Stomach (tissue), 8 donors: ENCODE measurements at regions not wholly inside any gene's neighbourhood (a gene's known extent, or its start where the extent isn't known, plus 50 kb on each side); places are given as distances from the start of the nearest gene placed in this dataset.

Experiments
- DNase-seq, 2 donors: peaks; one replicate each; pipeline versions ENCODE4 v3.0.0 to v3.0.0-alpha.2; 2013 to 2019
- H3K27ac ChIP-seq, 5 donors: fragments of 200-600 bp in 4 of 5; sonication (generic) in 4 of 5; one replicate each; pipeline ENCODE4 v1.5.1; 2013 to 2019; ENCODE audit warnings: mild to moderate bottlenecking in 1 of 5, moderate library complexity in 1 of 5
- H3K27me3 ChIP-seq, 3 donors: fragments of 200-600 bp; sonication (generic); one replicate each; pipeline ENCODE4 v1.5.1; 2017 to 2019; ENCODE audit warnings: mixed run types in 1 of 3
- H3K36me3 ChIP-seq, 4 donors: fragments of 200-600 bp; sonication (generic); 1 replicate in 3 of 4; 2 replicates in 1 of 4; pipeline ENCODE4 v1.5.1; 2016 to 2019
- H3K4me1 ChIP-seq, 4 donors: fragments of 200-600 bp; sonication (generic); one replicate each; pipeline ENCODE4 v1.5.1; 2016 to 2019
- H3K4me3 ChIP-seq, 4 donors: fragments of 200-600 bp; sonication (generic) in 3 of 4; one replicate each; pipeline ENCODE4 v1.5.1; 2016 to 2019; ENCODE audit warnings: mild to moderate bottlenecking in 1 of 4
- H3K9me3 ChIP-seq, 4 donors: fragments of 200-600 bp; sonication (generic); one replicate each; pipeline ENCODE4 v1.5.1; 2016 to 2019
- CTCF ChIP-seq, 7 experiments: fragments of 450-650 bp in 4 of 7; fragments of 200-600 bp in 3 of 7; sonication (generic) in 3 of 7; IDR thresholded peaks; one replicate each; pipeline ENCODE4 v1.5.1; 2016 to 2019; ENCODE audit warnings: antibody characterized with exemption in 7 of 7, control low read depth in 2 of 7, mild to moderate bottlenecking in 1 of 7
- EP300 ChIP-seq: sonication (generic); formaldehyde crosslinking; IDR thresholded peaks from one replicate; pipeline ENCODE4 v1.6.1; 2017; ENCODE audit warnings: antibody characterized with exemption
- POLR2A ChIP-seq, 4 donors: fragments of 450-650 bp; IDR thresholded peaks; one replicate each; pipeline ENCODE4 v1.6.1; 2016; ENCODE audit warnings: antibody characterized with exemption in 4 of 4, control low read depth in 2 of 4, mild to moderate bottlenecking in 1 of 4, moderate library complexity in 1 of 4
- POLR2AphosphoS5 ChIP-seq, 3 donors: sonication (generic); formaldehyde crosslinking; IDR thresholded peaks; one replicate each; pipeline ENCODE4 v1.6.1; 2016; ENCODE audit warnings: antibody characterized with exemption in 3 of 3
- WGBS, 5 donors: extraction: QIAGEN DNeasy Blood & Tissue Kit in 3 of 5; methylation state at CpG; one replicate each; pipeline versions ENCODE4 v1.1.5 to v1.1.7; 2013 to 2018; 5-methylcytosine and 5-hydroxymethylcytosine counted together
- intact Hi-C: fragments of 100-400 bp; cut with DNase I; formaldehyde crosslinking; loops from one replicate; pipeline ENCODE4 v1.15.1; 2023; ENCODE audit warnings: low total_unique reads
- donor health status: healthy with polysubstance abuse.
- donor health status: Bipolar disorder and iron deficiency.
- donor health status: healthy.

GRCh38 chr2:79248776-79249175, 89.2 kb upstream of the REG3A start:
- WGBS, 5 donors = 79 to 100% (median 84%) methylated on average over 1 of the region's 1 CpG
- intact Hi-C loops = no loop called here

GRCh38 chr2:79235135-79235534, 75.6 kb upstream of the REG3A start:
- intact Hi-C loops = no loop called here
- Histone ChIP-seq H3K27me3 (no peaks in the 10 kb centered on the region), H3K4me3 (no peak overlapping the region), H3K9me3 (no peaks in the 10 kb centered on the region), H3K4me1 (no peaks in the 10 kb centered on the region), H3K27ac (no peak overlapping the region), H3K36me3 (no peaks in the 10 kb centered on the region)
- peak in 1 of 7 experiments; percentile 11 for TF ChIP-seq CTCF (IDR thresholded peaks at IDR 0.05)
- TF ChIP-seq EP300 = no peak
- DNase-seq = no peak
- WGBS, 5 donors = 22 to 49% (median 36%) methylated on average over 2 of the region's 2 CpGs

More at GRCh38 chr2:79248776-79249175, 89.2 kb upstream of the REG3A start:
- no peaks in the 10 kb centered on the region for H3K36me3 ChIP-seq
- no peaks in the 10 kb centered on the region for H3K9me3 ChIP-seq
- H3K27ac ChIP-seq = no peak overlapping the region
- DNase-seq = no peak
- no peaks in the 10 kb centered on the region for H3K4me1 ChIP-seq
- no peaks in the 10 kb centered on the region for H3K27me3 ChIP-seq
- TF ChIP-seq EP300 (no peak), POLR2A (IDR thresholded peaks at IDR 0.05) (no peak), CTCF (IDR thresholded peaks at IDR 0.05) (no peak), POLR2AphosphoS5 (IDR thresholded peaks at IDR 0.05) (no peak)
- H3K4me3 ChIP-seq = no peak overlapping the region

GRCh38 chr2:79223539-79223938, 64.0 kb upstream of the REG3A start:
- Histone ChIP-seq H3K4me3 (no peak overlapping the region), H3K4me1 (peaks cover 0 to 6% (median 2%) of the 10 kb centered on the region in 4 donors), H3K36me3 (no peaks in the 10 kb centered on the region), H3K27me3 (no peaks in the 10 kb centered on the region), H3K27ac (no peak overlapping the region), H3K9me3 (no peaks in the 10 kb centered on the region)
- intact Hi-C loops = loop anchor here (10.0 kb wide), 1 partner anchor 199 kb away; the partner anchor contains the start of gene REG3G
- no peak for DNase-seq
- TF ChIP-seq EP300 (no peak), CTCF (IDR thresholded peaks at IDR 0.05) (no peak), POLR2AphosphoS5 (IDR thresholded peaks at IDR 0.05) (no peak), POLR2A (IDR thresholded peaks at IDR 0.05) (no peak)

GRCh38 chr2:79219383-79219988, 59.9 kb upstream of the REG3A start:
- intact Hi-C loops = no loop called here

More at GRCh38 chr2:79219383-79219988, 59.9 kb upstream of the REG3A start:
- Histone ChIP-seq H3K36me3 (no peaks in the 10 kb centered on the region), H3K27me3 (no peaks in the 10 kb centered on the region), H3K4me1 (peaks cover 0 to 6% (median 2%) of the 10 kb centered on the region in 4 donors), H3K27ac (no peak overlapping the region), H3K9me3 (no peaks in the 10 kb centered on the region), H3K4me3 (no peak overlapping the region)
- TF ChIP-seq CTCF (IDR thresholded peaks at IDR 0.05) (peak in 5 of 7 experiments; percentile 38 to 72 (median 60)), POLR2A (IDR thresholded peaks at IDR 0.05) (no peak)
- WGBS, 5 donors = 30 to 40% (median 36%) methylated on average over 9 of the region's 9 CpGs
- DNase-seq = peak; percentile 51 to 77
